ENCODE measurements at regions not wholly inside any gene's neighbourhood (a gene's known extent, or its start where the extent isn't known, plus 50 kb on each side); places are given as distances from the start of the nearest gene placed in this dataset.
"Not testable (repeated sequence)": the region's sequence is repeated elsewhere in the genome, so short reads cannot be mapped to it uniquely, and the experiment has no call there.

- H3K4me3 ChIP-seq (ENCODE audit: insufficient read length, low read depth), result no peak overlapping the region
- no peaks in the 10 kb centered on the region for H3K36me3 ChIP-seq (ENCODE audit: insufficient read depth, insufficient read length, low read length)
- no peaks in the 10 kb centered on the region for H3K27me3 ChIP-seq (ENCODE audit: insufficient read depth, insufficient read length)
- H3K9me3 ChIP-seq (ENCODE audit: insufficient read depth, low read length), result no peaks in the 10 kb centered on the region
- TF ChIP-seq YY1 (IDR thresholded peaks at IDR 0.05; ENCODE audit: insufficient read depth, insufficient read length), result no peak
- TF ChIP-seq ZNF274 (IDR thresholded peaks at IDR 0.05; ENCODE audit: low read depth, low read length), result no peak
- TF ChIP-seq SUZ12 (IDR thresholded peaks at IDR 0.05; ENCODE audit: extremely low read depth, insufficient read depth, insufficient read length), result no peak
- no peak overlapping the region for H3K9ac ChIP-seq (ENCODE audit: insufficient read length, low read depth)
- DNase-seq (ENCODE audit: low read depth, low spot score), result no peak
- H3K4me1 ChIP-seq (ENCODE audit: insufficient read depth, insufficient read length), result no peaks in the 10 kb centered on the region
Observed at GRCh38 chr13:91242652-91243051, 104.8 kb upstream of the MIR17HG start.

GRCh38 chr13:91245288-91245687 lies 102.2 kb upstream of the MIR17HG start:
- H3K36me3 ChIP-seq (ENCODE audit: insufficient read depth, insufficient read length, low read length), result no peaks in the 10 kb centered on the region
- no peaks in the 10 kb centered on the region for H3K9me3 ChIP-seq (ENCODE audit: insufficient read depth, low read length)
- TF ChIP-seq YY1 (IDR thresholded peaks at IDR 0.05; ENCODE audit: insufficient read depth, insufficient read length) (no peak), SUZ12 (IDR thresholded peaks at IDR 0.05; ENCODE audit: extremely low read depth, insufficient read depth, insufficient read length) (no peak), ZNF274 (IDR thresholded peaks at IDR 0.05; ENCODE audit: low read depth, low read length) (no peak)
- H3K9ac ChIP-seq (ENCODE audit: insufficient read length, low read depth), result no peak overlapping the region
- DNase-seq (ENCODE audit: low read depth, low spot score), result no peak
- H3K4me3 ChIP-seq (ENCODE audit: insufficient read length, low read depth), result no peak overlapping the region
- no peaks in the 10 kb centered on the region for H3K4me1 ChIP-seq (ENCODE audit: insufficient read depth, insufficient read length)
- no peaks in the 10 kb centered on the region for H3K27me3 ChIP-seq (ENCODE audit: insufficient read depth, insufficient read length)

- Histone ChIP-seq H3K4me3 (ENCODE audit: insufficient read length, low read depth) (no peak overlapping the region), H3K9ac (ENCODE audit: insufficient read length, low read depth) (no peak overlapping the region), H3K9me3 (ENCODE audit: insufficient read depth, low read length) (no peaks in the 10 kb centered on the region), H3K36me3 (ENCODE audit: insufficient read depth, insufficient read length, low read length) (no peaks in the 10 kb centered on the region), H3K4me1 (ENCODE audit: insufficient read depth, insufficient read length) (no peaks in the 10 kb centered on the region), H3K27me3 (ENCODE audit: insufficient read depth, insufficient read length) (no peaks in the 10 kb centered on the region)
- no peak for DNase-seq (ENCODE audit: low read depth, low spot score)
- no peak for TF ChIP-seq YY1 (IDR thresholded peaks at IDR 0.05; ENCODE audit: insufficient read depth, insufficient read length)
- TF ChIP-seq SUZ12 (IDR thresholded peaks at IDR 0.05; ENCODE audit: extremely low read depth, insufficient read depth, insufficient read length), result no peak
- no peak for TF ChIP-seq ZNF274 (IDR thresholded peaks at IDR 0.05; ENCODE audit: low read depth, low read length)
Observed at GRCh38 chr13:91247768-91248167, 99.7 kb upstream of the MIR17HG start.

- H3K36me3 ChIP-seq (ENCODE audit: insufficient read depth, insufficient read length, low read length), result no peaks in the 10 kb centered on the region
- H3K27me3 ChIP-seq (ENCODE audit: insufficient read depth, insufficient read length), result no peaks in the 10 kb centered on the region
- DNase-seq (ENCODE audit: low read depth, low spot score), result no peak
Observed at GRCh38 chr13:91248249-91248648, 99.2 kb upstream of the MIR17HG start.

GRCh38 chr13:91249370-91249769 lies 98.1 kb upstream of the MIR17HG start:
- DNase-seq (ENCODE audit: low read depth, low spot score), result no peak
- Histone ChIP-seq H3K9ac (ENCODE audit: insufficient read length, low read depth) (no peak overlapping the region), H3K36me3 (ENCODE audit: insufficient read depth, insufficient read length, low read length) (no peaks in the 10 kb centered on the region), H3K9me3 (ENCODE audit: insufficient read depth, low read length) (no peaks in the 10 kb centered on the region), H3K4me1 (ENCODE audit: insufficient read depth, insufficient read length) (no peaks in the 10 kb centered on the region), H3K4me3 (ENCODE audit: insufficient read length, low read depth) (no peak overlapping the region), H3K27me3 (ENCODE audit: insufficient read depth, insufficient read length) (no peaks in the 10 kb centered on the region)
- TF ChIP-seq ZNF274 (IDR thresholded peaks at IDR 0.05; ENCODE audit: low read depth, low read length) (no peak), SUZ12 (IDR thresholded peaks at IDR 0.05; ENCODE audit: extremely low read depth, insufficient read depth, insufficient read length) (no peak), YY1 (IDR thresholded peaks at IDR 0.05; ENCODE audit: insufficient read depth, insufficient read length) (no peak)

More at GRCh38 chr13:91248249-91248648, 99.2 kb upstream of the MIR17HG start:
- no peak for TF ChIP-seq SUZ12 (IDR thresholded peaks at IDR 0.05; ENCODE audit: extremely low read depth, insufficient read depth, insufficient read length)
- TF ChIP-seq ZNF274 (IDR thresholded peaks at IDR 0.05; ENCODE audit: low read depth, low read length), result no peak
- no peak for TF ChIP-seq YY1 (IDR thresholded peaks at IDR 0.05; ENCODE audit: insufficient read depth, insufficient read length)
- Histone ChIP-seq H3K9me3 (ENCODE audit: insufficient read depth, low read length) (no peaks in the 10 kb centered on the region), H3K4me3 (ENCODE audit: insufficient read length, low read depth) (no peak overlapping the region), H3K9ac (ENCODE audit: insufficient read length, low read depth) (no peak overlapping the region), H3K4me1 (ENCODE audit: insufficient read depth, insufficient read length) (no peaks in the 10 kb centered on the region)

- Histone ChIP-seq H3K4me3 (ENCODE audit: insufficient read length, low read depth) (no peak overlapping the region), H3K9me3 (ENCODE audit: insufficient read depth, low read length) (no peaks in the 10 kb centered on the region), H3K36me3 (ENCODE audit: insufficient read depth, insufficient read length, low read length) (no peaks in the 10 kb centered on the region), H3K9ac (ENCODE audit: insufficient read length, low read depth) (no peak overlapping the region), H3K4me1 (ENCODE audit: insufficient read depth, insufficient read length) (no peaks in the 10 kb centered on the region), H3K27me3 (ENCODE audit: insufficient read depth, insufficient read length) (no peaks in the 10 kb centered on the region)
- TF ChIP-seq SUZ12 (IDR thresholded peaks at IDR 0.05; ENCODE audit: extremely low read depth, insufficient read depth, insufficient read length), result no peak
- no peak for TF ChIP-seq YY1 (IDR thresholded peaks at IDR 0.05; ENCODE audit: insufficient read depth, insufficient read length)
- TF ChIP-seq ZNF274 (IDR thresholded peaks at IDR 0.05; ENCODE audit: low read depth, low read length), result no peak
- no peak for DNase-seq (ENCODE audit: low read depth, low spot score)
Observed at GRCh38 chr13:91249861-91250260, 97.6 kb upstream of the MIR17HG start.

GRCh38 chr13:91251573-91251972 lies 95.9 kb upstream of the MIR17HG start:
- not testable (repeated sequence) for H3K36me3 ChIP-seq (ENCODE audit: insufficient read depth, insufficient read length, low read length); H3K9ac ChIP-seq (ENCODE audit: insufficient read length, low read depth); H3K9me3 ChIP-seq (ENCODE audit: insufficient read depth, low read length); DNase-seq (ENCODE audit: low read depth, low spot score); H3K4me3 ChIP-seq (ENCODE audit: insufficient read length, low read depth); H3K27me3 ChIP-seq (ENCODE audit: insufficient read depth, insufficient read length); H3K4me1 ChIP-seq (ENCODE audit: insufficient read depth, insufficient read length)

GRCh38 chr13:91264484-91264883 lies 83.0 kb upstream of the MIR17HG start:
- no peaks in the 10 kb centered on the region for H3K27me3 ChIP-seq (ENCODE audit: insufficient read depth, insufficient read length)
- no peak for DNase-seq (ENCODE audit: low read depth, low spot score)
- no peak for TF ChIP-seq ZNF274 (IDR thresholded peaks at IDR 0.05; ENCODE audit: low read depth, low read length)
- no peak for TF ChIP-seq SUZ12 (IDR thresholded peaks at IDR 0.05; ENCODE audit: extremely low read depth, insufficient read depth, insufficient read length)
- TF ChIP-seq YY1 (IDR thresholded peaks at IDR 0.05; ENCODE audit: insufficient read depth, insufficient read length), result no peak

More at GRCh38 chr13:91264484-91264883, 83.0 kb upstream of the MIR17HG start:
- H3K4me3 ChIP-seq (ENCODE audit: insufficient read length, low read depth), result no peak overlapping the region
- no peak overlapping the region for H3K9ac ChIP-seq (ENCODE audit: insufficient read length, low read depth)
- H3K4me1 ChIP-seq (ENCODE audit: insufficient read depth, insufficient read length), result no peaks in the 10 kb centered on the region
- H3K36me3 ChIP-seq (ENCODE audit: insufficient read depth, insufficient read length, low read length), result no peaks in the 10 kb centered on the region
- no peaks in the 10 kb centered on the region for H3K9me3 ChIP-seq (ENCODE audit: insufficient read depth, low read length)
